Lower lobe of right lung (tissue), 2 donors: ENCODE measurements at regions not wholly inside any gene's neighbourhood (a gene's known extent, or its start where the extent isn't known, plus 50 kb on each side); places are given as distances from the start of the nearest gene placed in this dataset.

Experiments
- ATAC-seq, 2 donors: fragments of 200-7000 bp; cut with Tn5 transposase; one replicate each; pipeline ENCODE4 v1.9.1; 2020 to 2022; ENCODE audit warnings: mild to moderate bottlenecking in 2 of 2, moderate library complexity in 2 of 2
- DNase-seq: peaks from one replicate; pipeline ENCODE4 v3.0.0-alpha.2; 2020
- H3K27ac ChIP-seq: fragments of 200-600 bp; one replicate; pipeline ENCODE4 v1.8.0; 2022
- H3K27me3 ChIP-seq: fragments of 200-600 bp; one replicate; pipeline ENCODE4 v1.8.0; 2022; ENCODE audit warnings: low read depth
- H3K36me3 ChIP-seq: fragments of 200-600 bp; one replicate; pipeline ENCODE4 v1.8.0; 2022; ENCODE audit warnings: mild to moderate bottlenecking
- H3K4me1 ChIP-seq: fragments of 200-600 bp; one replicate; pipeline ENCODE4 v1.8.0; 2022
- H3K4me3 ChIP-seq: fragments of 200-600 bp; one replicate; pipeline ENCODE4 v1.8.0; 2022; ENCODE audit warnings: mild to moderate bottlenecking
- H3K9me3 ChIP-seq: fragments of 200-600 bp; one replicate; pipeline ENCODE4 v1.8.0; 2022
- CTCF ChIP-seq: fragments of 200-600 bp; IDR thresholded peaks from one replicate; pipeline ENCODE4 v1.8.0; 2022; ENCODE audit warnings: antibody characterized with exemption, mild to moderate bottlenecking
- intact Hi-C: fragments of 100-400 bp; cut with DNase I; formaldehyde crosslinking; loops from one replicate; pipeline ENCODE4 v1.11.0; 2022
- donor health status: DM: no; HTN: yes; CAD: no; lungs with severe emphysema.

- Histone ChIP-seq H3K4me1 (peaks cover 10% of the 10 kb centered on the region), H3K36me3 (no peaks in the 10 kb centered on the region), H3K27me3 (no peaks in the 10 kb centered on the region), H3K27ac (peak overlapping the region; percentile 42), H3K4me3 (no peak overlapping the region), H3K9me3 (no peaks in the 10 kb centered on the region)
- TF ChIP-seq CTCF = no peak
- intact Hi-C loops = no loop called here
- DNase-seq (no peak), ATAC-seq (no peak)
These were observed 89.7 kb upstream of the NR4A3 start for GRCh38 chr9:99731950-99732349.

DNA sequence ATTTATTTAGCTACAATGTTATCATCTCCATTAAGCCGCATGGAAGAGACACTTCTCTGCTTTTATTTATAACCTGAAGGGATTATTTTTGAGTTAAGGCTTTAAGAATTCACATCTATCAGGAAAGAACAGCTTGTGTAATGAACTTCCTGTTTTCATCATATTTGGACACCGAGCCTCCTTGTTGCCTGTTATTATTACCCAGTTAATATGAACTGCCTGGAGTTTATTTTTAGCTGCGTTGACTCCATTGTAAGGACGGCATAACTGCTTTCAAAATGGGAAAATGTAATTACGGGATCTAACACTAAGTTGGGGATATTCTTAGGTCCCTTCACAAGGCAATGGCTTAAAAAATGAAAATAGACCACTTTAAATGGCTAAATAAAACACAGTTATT lies 89.0 kb upstream of the NR4A3 start:
- TF ChIP-seq CTCF = no peak
- DNase-seq (no peak), ATAC-seq (peak in 1 of 2 donors; percentile 52)
- Histone ChIP-seq H3K27ac (peak overlapping the region; percentile 42), H3K4me1 (peaks cover 10% of the 10 kb centered on the region), H3K4me3 (no peak overlapping the region), H3K9me3 (no peaks in the 10 kb centered on the region), H3K27me3 (no peaks in the 10 kb centered on the region), H3K36me3 (no peaks in the 10 kb centered on the region)
- intact Hi-C loops = no loop called here

DNA sequence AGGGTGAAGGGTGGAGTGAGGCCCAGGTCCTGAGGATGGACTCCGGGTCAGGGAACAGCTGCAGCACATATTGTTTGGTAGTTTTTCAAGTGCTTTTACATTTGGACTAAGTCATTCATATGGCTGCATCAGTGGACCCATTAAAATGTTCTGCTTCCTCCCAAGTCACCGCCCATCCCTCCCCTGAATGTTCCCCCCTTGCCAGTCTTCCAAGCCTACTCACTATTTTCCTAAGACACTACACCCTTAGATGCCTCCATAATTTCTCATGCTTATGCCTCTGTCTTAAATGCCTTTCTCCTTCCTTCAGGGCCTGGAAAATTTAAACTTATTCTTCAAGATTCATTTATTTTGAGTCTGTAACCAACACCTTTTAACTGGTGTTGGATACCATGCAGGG lies 86.6 kb upstream of the NR4A3 start:
- Histone ChIP-seq H3K36me3 (no peaks in the 10 kb centered on the region), H3K27me3 (no peaks in the 10 kb centered on the region), H3K4me1 (peaks cover 10% of the 10 kb centered on the region), H3K9me3 (no peaks in the 10 kb centered on the region), H3K4me3 (no peak overlapping the region), H3K27ac (no peak overlapping the region)
- no peak for DNase-seq
- TF ChIP-seq CTCF = no peak
- no peak for ATAC-seq
- intact Hi-C loops = no loop called here

DNA sequence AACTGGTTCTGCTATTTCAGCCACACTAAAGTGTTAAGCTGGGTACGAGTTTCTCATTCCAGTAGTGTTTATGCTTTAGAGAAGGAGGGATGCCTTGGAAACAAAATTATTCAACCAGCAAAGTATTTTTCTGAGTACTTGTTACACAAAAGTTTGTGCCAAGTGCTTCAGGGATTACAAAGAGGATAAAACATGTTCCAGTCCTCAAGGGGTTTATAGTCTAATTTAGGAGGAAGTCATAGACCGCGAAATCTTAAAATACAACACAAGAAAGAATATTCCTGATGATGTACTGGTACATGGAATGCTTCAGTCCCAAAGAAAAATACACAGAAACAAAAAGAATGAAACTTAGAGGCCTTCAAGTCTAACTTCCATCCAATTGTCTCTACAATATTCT lies 85.4 kb upstream of the NR4A3 start:
- H3K36me3 ChIP-seq = no peaks in the 10 kb centered on the region
- no peaks in the 10 kb centered on the region for H3K27me3 ChIP-seq
- ATAC-seq (no peak), DNase-seq (no peak)
- intact Hi-C loops = no loop called here
- H3K4me1 ChIP-seq = peaks cover 10% of the 10 kb centered on the region
- no peaks in the 10 kb centered on the region for H3K9me3 ChIP-seq
- no peak overlapping the region for H3K4me3 ChIP-seq
- no peak overlapping the region for H3K27ac ChIP-seq
- TF ChIP-seq CTCF = no peak

DNA sequence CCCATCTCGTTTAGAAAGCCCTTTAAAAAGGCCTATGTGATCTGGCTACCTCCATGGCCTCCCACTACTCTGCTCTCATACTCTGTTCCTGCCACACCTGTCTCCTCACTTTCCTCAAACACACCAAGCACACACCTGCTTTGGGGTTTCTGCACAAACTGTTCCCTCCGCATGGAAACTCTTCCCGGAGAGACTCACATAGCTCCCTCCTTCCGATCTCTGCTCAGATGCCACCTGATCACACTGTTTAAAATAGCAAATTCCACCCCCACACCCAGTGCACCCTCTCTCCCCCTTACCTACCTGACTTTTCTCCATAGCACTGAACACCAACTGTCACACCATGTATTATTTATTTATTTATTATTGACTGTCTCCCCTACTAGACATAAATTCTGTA lies 84.0 kb upstream of the NR4A3 start:
- no peak for TF ChIP-seq CTCF
- Histone ChIP-seq H3K36me3 (no peaks in the 10 kb centered on the region), H3K4me1 (peaks cover under 1% of the 10 kb centered on the region), H3K27me3 (no peaks in the 10 kb centered on the region), H3K27ac (no peak overlapping the region), H3K9me3 (no peaks in the 10 kb centered on the region), H3K4me3 (no peak overlapping the region)
- DNase-seq = no peak
- no peak for ATAC-seq
- intact Hi-C loops = no loop called here

DNA sequence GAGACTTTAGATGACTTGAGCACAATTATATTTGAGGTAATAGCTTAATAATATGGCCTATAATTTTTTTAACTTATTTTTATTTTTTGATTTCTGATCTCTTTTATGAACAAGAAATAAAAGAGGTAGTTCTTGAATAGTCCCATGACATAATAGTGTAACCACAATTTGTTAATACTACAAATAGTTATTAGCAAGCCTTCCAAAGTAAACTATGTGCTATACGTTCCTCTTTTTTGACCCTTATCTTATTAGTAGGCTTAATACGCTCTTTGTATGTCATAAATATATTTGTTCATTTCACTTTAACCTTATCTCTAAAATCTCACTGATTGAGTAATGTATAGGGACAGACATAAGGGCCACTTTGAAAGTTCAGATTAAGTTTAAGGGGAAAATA lies 78.7 kb upstream of the NR4A3 start:
- DNase-seq (no peak), ATAC-seq (no peak)
- Histone ChIP-seq H3K27ac (no peak overlapping the region), H3K9me3 (no peaks in the 10 kb centered on the region), H3K36me3 (no peaks in the 10 kb centered on the region), H3K4me3 (no peak overlapping the region), H3K4me1 (no peaks in the 10 kb centered on the region), H3K27me3 (no peaks in the 10 kb centered on the region)
- TF ChIP-seq CTCF = no peak
- intact Hi-C loops = no loop called here
